Sigmoid colon (tissue), 6 donors: ENCODE measurements at regions not wholly inside any gene's neighbourhood (a gene's known extent, or its start where the extent isn't known, plus 50 kb on each side); places are given as distances from the start of the nearest gene placed in this dataset.

ENCODE experiments used
- DNase-seq: peaks from one replicate; pipeline ENCODE4 v3.0.0-alpha.2; 2019
- H3K27ac ChIP-seq, 4 donors: fragments of 200-600 bp; sonication (generic); one replicate each; pipeline ENCODE4 v1.5.1; 2016 to 2019; ENCODE audit warnings: mild to moderate bottlenecking in 1 of 4
- H3K27me3 ChIP-seq, 3 donors: fragments of 200-600 bp; sonication (generic); one replicate each; pipeline ENCODE4 v1.5.1; 2019; ENCODE audit warnings: mild to moderate bottlenecking in 1 of 3
- H3K36me3 ChIP-seq, 4 donors: fragments of 200-600 bp; sonication (generic); one replicate each; pipeline ENCODE4 v1.5.1; 2016 to 2019
- H3K4me1 ChIP-seq, 4 donors: fragments of 200-600 bp; sonication (generic); one replicate each; pipeline ENCODE4 v1.5.1; 2017 to 2019
- H3K4me3 ChIP-seq, 4 donors: fragments of 200-600 bp; sonication (generic); one replicate each; pipeline ENCODE4 v1.5.1; 2017 to 2019; ENCODE audit warnings: mild to moderate bottlenecking in 2 of 4, moderate library complexity in 1 of 4
- H3K9me3 ChIP-seq, 4 donors: fragments of 200-600 bp in 3 of 4; sonication (generic) in 3 of 4; one replicate each; pipeline versions ENCODE4 v1.5.1 to v1.6.1; 2013 to 2019
- EP300 ChIP-seq, 4 donors: sonication (generic); formaldehyde crosslinking; IDR thresholded peaks; one replicate each; pipeline ENCODE4 v1.6.1; 2017; ENCODE audit warnings: antibody characterized with exemption in 4 of 4
- POLR2A ChIP-seq, 2 donors: fragments of 450-650 bp; IDR thresholded peaks; one replicate each; pipeline ENCODE4 v1.6.1; 2016; ENCODE audit warnings: antibody characterized with exemption in 2 of 2, mild to moderate bottlenecking in 2 of 2, moderate library complexity in 2 of 2
- POLR2AphosphoS5 ChIP-seq, 4 donors: sonication (generic); formaldehyde crosslinking; IDR thresholded peaks; one replicate each; pipeline ENCODE4 v1.6.1; 2017; ENCODE audit warnings: antibody characterized with exemption in 4 of 4
- WGBS, 2 donors: extraction: QIAGEN DNeasy Blood & Tissue Kit; methylation state at CpG; one replicate each; pipeline ENCODE4 v1.1.7; 2013; 5-methylcytosine and 5-hydroxymethylcytosine counted together
- intact Hi-C: fragments of 100-400 bp; cut with DNase I; formaldehyde crosslinking; loops from one replicate; pipeline ENCODE4 v1.15.1; 2023
- TF ChIP-seq, protein P1 (sequence below), 4 experiments: fragments of 450-650 bp in 3 of 4; fragments of 200-600 bp in 1 of 4; IDR thresholded peaks; one replicate each; pipeline ENCODE4 v1.5.1; 2016 to 2019; ENCODE audit warnings: antibody characterized with exemption in 4 of 4, mild to moderate bottlenecking in 3 of 4, moderate library complexity in 2 of 4
- donor health status: healthy with polysubstance abuse.
- donor health status: healthy.

DNA sequence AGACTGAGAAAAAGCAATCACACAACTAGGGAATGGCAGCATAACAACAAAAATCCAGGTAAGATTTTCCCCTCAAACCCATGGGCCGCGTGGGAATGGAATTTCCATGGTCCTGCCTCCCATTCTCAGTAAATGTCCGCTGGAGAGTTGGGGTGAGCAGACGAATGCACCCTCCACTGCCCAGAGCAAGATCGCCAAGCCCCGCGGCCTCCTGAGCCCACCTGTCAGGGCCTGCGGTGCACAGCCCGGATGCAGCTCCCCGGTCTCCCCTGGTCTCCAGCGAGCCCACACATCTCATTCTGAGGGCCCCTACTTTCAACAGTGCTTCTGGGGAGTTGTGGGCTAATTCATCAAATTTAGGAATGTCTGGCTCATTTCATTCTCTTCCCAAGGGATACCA lies 327.4 kb upstream of the HS6ST1 start:
- no peak for DNase-seq
- H3K27ac ChIP-seq, result no peak overlapping the region
- no peak overlapping the region for H3K4me3 ChIP-seq
- TF ChIP-seq EP300 (IDR thresholded peaks at IDR 0.05) (no peak), POLR2A (IDR thresholded peaks at IDR 0.05) (no peak), POLR2AphosphoS5 (IDR thresholded peaks at IDR 0.05) (no peak)
- TF ChIP-seq, protein P1, sequence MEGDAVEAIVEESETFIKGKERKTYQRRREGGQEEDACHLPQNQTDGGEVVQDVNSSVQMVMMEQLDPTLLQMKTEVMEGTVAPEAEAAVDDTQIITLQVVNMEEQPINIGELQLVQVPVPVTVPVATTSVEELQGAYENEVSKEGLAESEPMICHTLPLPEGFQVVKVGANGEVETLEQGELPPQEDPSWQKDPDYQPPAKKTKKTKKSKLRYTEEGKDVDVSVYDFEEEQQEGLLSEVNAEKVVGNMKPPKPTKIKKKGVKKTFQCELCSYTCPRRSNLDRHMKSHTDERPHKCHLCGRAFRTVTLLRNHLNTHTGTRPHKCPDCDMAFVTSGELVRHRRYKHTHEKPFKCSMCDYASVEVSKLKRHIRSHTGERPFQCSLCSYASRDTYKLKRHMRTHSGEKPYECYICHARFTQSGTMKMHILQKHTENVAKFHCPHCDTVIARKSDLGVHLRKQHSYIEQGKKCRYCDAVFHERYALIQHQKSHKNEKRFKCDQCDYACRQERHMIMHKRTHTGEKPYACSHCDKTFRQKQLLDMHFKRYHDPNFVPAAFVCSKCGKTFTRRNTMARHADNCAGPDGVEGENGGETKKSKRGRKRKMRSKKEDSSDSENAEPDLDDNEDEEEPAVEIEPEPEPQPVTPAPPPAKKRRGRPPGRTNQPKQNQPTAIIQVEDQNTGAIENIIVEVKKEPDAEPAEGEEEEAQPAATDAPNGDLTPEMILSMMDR (IDR thresholded peaks at IDR 0.05), result no peak
- intact Hi-C loops, result no loop called here
- no peaks in the 10 kb centered on the region for H3K27me3 ChIP-seq
- H3K36me3 ChIP-seq, result no peaks in the 10 kb centered on the region
- H3K9me3 ChIP-seq, result no peaks in the 10 kb centered on the region
- no peaks in the 10 kb centered on the region for H3K4me1 ChIP-seq
- WGBS, 2 donors, result 90 to 92% methylated on average over 11 of the region's 11 CpGs

DNA sequence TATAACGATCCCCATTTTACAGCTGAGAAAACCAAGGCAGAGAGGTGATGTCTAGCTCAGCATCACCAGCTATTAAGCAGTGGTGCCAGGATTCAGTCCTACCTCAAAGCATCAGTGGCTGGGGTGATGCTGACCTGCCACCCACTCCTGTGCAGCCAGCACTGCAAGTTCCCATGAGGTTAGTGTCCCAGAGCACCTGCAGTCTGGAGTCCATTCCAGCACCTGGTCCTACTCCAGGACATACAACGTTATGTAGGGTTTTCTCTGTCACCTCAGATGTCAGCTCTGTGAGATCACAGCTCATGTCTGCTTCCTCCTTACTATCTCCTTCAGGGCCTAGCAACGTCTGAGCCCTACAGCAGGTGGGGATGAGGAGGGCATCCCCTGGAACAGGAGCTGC lies 328.0 kb upstream of the HS6ST1 start:
- no peak for DNase-seq
- 49 to 62% methylated on average over 3 of the region's 3 CpGs for WGBS, 2 donors
- Histone ChIP-seq H3K4me1 (no peaks in the 10 kb centered on the region), H3K36me3 (no peaks in the 10 kb centered on the region), H3K27ac (no peak overlapping the region), H3K4me3 (no peak overlapping the region), H3K27me3 (no peaks in the 10 kb centered on the region), H3K9me3 (no peaks in the 10 kb centered on the region)
- intact Hi-C loops, result no loop called here
- TF ChIP-seq POLR2A (IDR thresholded peaks at IDR 0.05), result no peak
- TF ChIP-seq POLR2AphosphoS5 (IDR thresholded peaks at IDR 0.05), result no peak
- TF ChIP-seq, protein P1 (IDR thresholded peaks at IDR 0.05), result no peak
- TF ChIP-seq EP300 (IDR thresholded peaks at IDR 0.05), result no peak

GRCh38 chr2:128651000-128651399 lies 332.3 kb upstream of the HS6ST1 start:
- H3K36me3 ChIP-seq, result no peaks in the 10 kb centered on the region
- no peak overlapping the region for H3K4me3 ChIP-seq
- no peak for DNase-seq
- H3K27ac ChIP-seq, result no peak overlapping the region
- intact Hi-C loops, result no loop called here
- 15 to 46% methylated on average over 2 of the region's 2 CpGs for WGBS, 2 donors
- H3K27me3 ChIP-seq, result no peaks in the 10 kb centered on the region
- no peak for TF ChIP-seq POLR2AphosphoS5 (IDR thresholded peaks at IDR 0.05)
- no peak for TF ChIP-seq EP300 (IDR thresholded peaks at IDR 0.05)
- no peak for TF ChIP-seq POLR2A (IDR thresholded peaks at IDR 0.05)
- TF ChIP-seq, protein P1 (IDR thresholded peaks at IDR 0.05), result no peak
- no peaks in the 10 kb centered on the region for H3K9me3 ChIP-seq
- no peaks in the 10 kb centered on the region for H3K4me1 ChIP-seq

DNA sequence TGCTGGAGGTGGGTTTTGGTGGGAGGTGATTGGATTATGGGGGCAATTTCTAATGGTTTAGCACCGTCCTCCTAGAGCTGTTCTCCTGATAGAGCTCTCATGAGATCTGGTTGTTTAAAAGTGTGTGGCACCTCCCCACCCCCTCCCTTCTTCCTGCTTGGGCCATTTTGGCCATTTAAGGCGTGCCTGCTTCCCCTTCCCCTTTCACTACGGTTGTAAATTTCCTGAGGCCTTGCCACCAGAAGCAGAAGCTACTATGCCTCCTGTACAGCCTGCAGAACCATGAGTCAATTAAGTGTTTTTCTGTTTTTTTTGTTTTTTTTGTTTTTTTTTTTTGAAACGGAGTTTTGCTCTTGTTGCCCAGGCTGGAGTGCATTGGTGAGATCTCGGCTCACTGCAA lies 335.7 kb upstream of the HS6ST1 start:
- H3K27ac ChIP-seq, result no peak overlapping the region
- intact Hi-C loops, result no loop called here
- no peaks in the 10 kb centered on the region for H3K36me3 ChIP-seq
- DNase-seq, result no peak
- 42 to 53% methylated on average over 5 of the region's 5 CpGs for WGBS, 2 donors
- TF ChIP-seq POLR2AphosphoS5 (IDR thresholded peaks at IDR 0.05) (no peak), EP300 (IDR thresholded peaks at IDR 0.05) (no peak), POLR2A (IDR thresholded peaks at IDR 0.05) (no peak)
- H3K9me3 ChIP-seq, result no peaks in the 10 kb centered on the region
- H3K4me3 ChIP-seq, result no peak overlapping the region
- H3K27me3 ChIP-seq, result no peaks in the 10 kb centered on the region
- H3K4me1 ChIP-seq, result no peaks in the 10 kb centered on the region

DNA sequence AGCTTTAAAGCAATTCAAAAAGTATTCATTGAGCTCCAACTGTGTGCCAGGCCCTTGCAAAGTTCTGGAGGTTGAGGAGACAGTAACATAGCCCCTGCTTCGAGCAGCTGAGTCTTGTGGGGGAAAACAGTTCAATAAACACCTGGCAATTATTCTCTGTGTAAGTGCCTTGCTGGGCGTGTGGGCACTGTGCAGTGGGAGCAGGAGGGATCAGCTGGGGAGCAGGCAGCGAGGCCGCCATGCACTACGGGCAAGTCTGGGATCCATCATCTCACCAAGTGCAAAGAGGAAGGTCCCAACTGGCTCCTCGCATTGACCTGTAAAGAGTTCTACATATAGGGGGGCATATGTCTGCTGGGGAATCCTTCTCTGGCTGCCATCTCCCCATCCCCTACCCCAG lies 342.2 kb upstream of the HS6ST1 start:
- no peaks in the 10 kb centered on the region for H3K27me3 ChIP-seq
- DNase-seq, result no peak
- H3K27ac ChIP-seq, result no peak overlapping the region
- WGBS, 2 donors, result 77 to 84% methylated on average over 6 of the region's 6 CpGs
- TF ChIP-seq POLR2AphosphoS5 (IDR thresholded peaks at IDR 0.05) (no peak), EP300 (IDR thresholded peaks at IDR 0.05) (no peak), POLR2A (IDR thresholded peaks at IDR 0.05) (no peak)
- TF ChIP-seq, protein P1 (IDR thresholded peaks at IDR 0.05), result no peak
- intact Hi-C loops, result no loop called here
- no peaks in the 10 kb centered on the region for H3K36me3 ChIP-seq
- H3K9me3 ChIP-seq, result no peaks in the 10 kb centered on the region
- H3K4me3 ChIP-seq, result no peak overlapping the region
- no peaks in the 10 kb centered on the region for H3K4me1 ChIP-seq
